SKM-1 (cell line): ENCODE measurements at regions not wholly inside any gene's neighbourhood (a gene's known extent, or its start where the extent isn't known, plus 50 kb on each side); places are given as distances from the start of the nearest gene placed in this dataset.

Experiments
- DNase-seq: peaks from one replicate; lab custom pipeline; 2025; ENCODE audit not compliant: unreplicated experiment; lab: John Stamatoyannopoulos, UW

DNA sequence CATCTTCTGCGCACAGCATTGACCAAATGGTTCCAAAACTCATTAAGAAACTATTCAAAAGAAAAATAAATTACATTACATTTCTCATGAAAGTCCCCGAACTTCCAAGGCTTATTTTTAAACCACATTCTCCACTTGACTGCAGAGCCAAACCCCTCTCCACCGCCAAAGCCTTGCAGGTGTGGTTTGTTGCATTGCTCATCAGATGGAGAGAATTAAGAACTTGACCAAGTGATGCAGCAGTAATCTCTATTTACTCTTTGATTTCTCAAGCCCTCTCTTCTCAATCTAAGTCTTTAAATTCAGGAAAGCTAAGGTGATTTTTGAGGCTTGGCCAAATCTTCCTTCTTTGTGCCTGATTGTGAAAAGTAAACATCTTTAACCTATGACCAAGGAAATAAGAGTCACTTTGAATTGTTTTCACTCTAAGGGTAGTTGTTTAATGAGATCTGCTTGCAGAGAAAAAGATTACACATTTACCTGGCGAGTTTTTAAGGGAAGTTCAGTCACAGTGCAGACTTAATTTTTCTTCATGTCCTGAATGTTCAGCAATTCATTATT is 290.5 kb upstream of the ITGA1 start:
- no peak for DNase-seq

- no peak for DNase-seq
Observed at GRCh38 chr5:52498607-52499006, 289.1 kb upstream of the ITGA1 start.

DNA sequence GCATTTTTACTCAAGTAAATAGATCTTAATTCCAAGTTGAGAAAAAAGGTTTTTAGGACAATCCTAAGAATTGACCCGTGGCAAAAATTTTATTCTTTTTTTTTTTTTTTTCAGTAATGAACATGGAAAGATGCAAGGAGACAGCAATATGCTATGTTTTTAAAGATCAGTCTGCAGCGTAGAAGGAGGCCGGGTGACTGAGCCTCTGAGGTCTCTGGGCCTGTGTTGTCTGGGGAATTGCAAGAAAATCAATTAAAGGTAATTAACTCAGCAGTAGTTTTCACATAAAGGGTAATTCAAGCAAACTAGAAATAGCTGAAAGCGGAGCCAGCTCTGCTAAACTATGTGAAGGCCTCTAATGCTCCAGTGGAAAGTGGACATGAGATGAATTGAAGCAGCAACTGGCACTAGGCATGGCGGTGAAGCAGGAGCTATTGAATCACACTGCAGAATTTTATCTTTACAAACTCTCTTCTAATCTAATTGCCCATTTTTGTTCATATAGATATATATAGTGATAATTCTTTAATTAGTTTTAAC is 285.2 kb upstream of the ITGA1 start:
- DNase-seq, result no peak

DNA sequence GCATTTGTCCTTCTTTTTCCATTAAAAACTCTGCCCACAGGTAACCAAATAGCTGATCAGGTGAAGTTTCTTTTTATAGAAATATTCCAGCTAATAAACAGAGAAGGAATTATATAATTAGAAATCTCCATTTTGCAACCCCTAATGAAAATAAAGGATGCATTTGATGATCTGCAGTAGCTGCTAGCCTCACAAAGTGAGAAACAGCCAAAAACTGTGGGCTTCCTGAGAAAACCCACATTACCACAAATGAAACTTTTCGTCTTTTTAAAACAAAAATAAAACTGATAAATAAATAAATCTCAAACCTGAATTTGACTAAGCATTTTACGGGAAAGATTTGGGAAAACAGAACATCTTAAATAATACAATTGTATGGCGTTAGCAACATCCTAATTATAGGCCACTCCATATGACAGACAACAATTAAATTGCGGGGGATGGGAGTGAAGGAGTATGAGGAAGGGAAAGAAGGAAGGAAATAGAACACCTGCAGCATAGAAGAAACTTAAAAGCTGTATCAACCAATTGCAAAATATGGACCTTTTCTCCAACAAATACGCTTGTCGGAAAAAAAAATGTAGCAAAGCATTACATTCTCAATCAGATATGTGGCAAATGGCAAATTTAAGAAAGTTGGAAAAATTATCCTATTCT is 283.0 kb upstream of the ITGA1 start:
- DNase-seq, result no peak

DNA sequence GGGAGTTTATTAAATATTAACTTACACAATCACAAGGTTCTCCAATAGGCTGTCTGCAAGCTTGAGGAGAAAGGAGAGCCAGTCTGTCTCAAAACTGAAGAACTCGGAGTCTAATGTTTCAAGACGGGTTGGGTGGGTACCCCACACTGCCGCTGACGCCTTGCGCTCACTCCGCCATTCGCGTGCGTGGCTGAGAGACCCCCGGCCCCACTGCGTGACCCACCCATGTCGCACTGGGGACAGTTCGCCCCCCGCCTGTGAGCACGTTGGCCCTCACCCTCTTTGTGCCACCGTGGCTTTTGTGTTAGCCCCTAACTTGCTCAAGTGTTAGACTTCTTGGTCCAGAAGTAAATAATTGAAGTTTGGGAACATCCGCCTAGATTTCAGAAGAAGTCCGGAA is 270.0 kb upstream of the ITGA1 start:
- DNase-seq, result no peak

DNA sequence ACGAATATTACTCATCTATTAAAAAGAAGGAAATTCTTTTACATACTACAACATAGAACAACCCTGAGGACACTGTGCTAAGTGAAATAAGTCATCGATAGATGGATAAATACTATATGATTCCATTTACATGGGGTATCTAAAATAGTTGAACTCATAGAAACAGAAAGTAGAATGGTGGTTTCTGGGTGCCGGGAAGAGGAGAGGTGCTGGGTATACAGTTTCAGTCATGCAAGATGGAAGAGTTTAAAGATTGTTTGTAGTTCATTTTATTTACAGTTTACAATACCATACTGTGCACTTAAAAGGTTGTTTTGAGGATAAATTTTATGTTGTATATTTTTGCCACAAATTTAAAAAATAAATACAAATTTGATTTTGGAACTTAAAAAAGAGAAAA is 267.5 kb upstream of the ITGA1 start:
- no peak for DNase-seq

DNA sequence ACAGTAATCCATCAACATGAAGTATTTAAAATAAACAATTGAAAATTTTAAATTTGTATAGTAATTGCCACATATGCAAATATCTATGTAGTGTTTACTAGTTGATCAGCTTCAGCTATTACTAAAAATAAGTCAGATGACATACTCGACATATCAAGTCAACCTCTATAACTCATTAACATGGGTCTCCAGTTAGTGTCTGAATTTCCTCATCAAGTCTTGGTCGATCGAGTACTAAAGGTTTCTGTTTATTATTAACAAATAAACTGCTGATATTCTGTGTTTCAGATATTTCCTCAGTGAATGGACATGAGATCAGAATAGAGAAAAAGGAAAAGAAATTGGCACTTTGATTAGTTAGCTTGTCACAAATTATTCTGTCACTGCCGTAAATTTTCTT is 266.5 kb upstream of the ITGA1 start:
- DNase-seq, result no peak

GRCh38 chr5:52523701-52524100 is 264.0 kb upstream of the ITGA1 start:
- DNase-seq, result no peak

- DNase-seq, result no peak
Observed at GRCh38 chr5:52531105-52531504, 256.6 kb upstream of the ITGA1 start.

DNA sequence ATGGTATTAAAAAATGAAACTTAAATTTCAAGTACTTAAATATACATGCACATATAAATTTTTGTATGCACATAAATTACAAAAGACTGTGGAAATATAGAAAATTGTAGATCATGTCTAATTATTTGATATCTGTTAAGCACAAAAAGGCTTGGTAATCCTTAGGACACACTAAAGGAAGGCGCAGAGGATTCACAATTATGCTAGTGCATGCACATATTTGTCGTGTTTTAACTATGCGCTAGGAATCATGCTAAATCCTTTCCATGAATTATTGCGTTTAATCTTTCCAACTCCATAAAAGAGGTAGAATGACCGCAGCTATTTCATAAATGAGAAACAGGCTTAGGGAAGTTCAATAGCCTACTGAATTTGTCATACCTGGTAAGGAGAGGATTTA is 244.1 kb upstream of the ITGA1 start:
- no peak for DNase-seq

DNA sequence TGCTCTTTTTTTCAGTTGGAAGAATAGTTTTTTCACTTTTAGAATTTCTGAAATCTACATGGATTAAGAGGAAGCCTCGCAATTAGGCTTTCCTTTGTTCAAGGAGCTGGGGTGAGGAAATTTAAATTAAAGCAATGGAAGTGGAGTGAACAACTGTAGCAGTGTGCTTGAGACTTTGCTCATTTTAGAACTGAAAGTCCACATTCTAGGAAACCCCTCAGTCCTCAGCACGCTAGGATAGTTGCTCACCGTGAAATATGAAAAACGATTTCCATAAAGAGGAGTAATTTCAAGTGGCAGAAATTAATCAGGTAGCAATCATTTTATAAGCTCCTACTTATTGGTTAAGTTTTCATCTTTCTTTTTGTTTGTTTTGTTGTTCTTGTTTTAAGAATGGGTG is 243.0 kb upstream of the ITGA1 start:
- no peak for DNase-seq

GRCh38 chr5:52554293-52554692 is 233.4 kb upstream of the ITGA1 start:
- DNase-seq, result no peak

DNA sequence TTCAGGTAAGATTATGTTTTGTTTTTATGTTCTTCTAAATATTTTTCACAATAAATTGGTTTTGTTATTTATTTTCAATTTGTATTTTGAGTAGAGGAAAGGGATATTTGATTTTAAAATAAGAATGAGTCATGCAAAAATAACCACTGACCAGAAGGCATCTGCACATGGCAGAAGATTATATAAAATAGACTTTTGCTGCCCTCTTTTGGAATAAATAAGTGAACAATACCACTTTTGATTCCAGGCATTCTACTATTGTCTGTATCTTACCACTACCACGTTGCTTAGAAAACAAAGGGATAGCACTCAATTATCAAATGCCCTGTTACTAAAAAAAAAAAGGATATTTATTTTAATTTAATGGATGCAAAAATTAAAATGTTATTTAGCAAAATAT is 227.3 kb upstream of the ITGA1 start:
- DNase-seq, result no peak

DNA sequence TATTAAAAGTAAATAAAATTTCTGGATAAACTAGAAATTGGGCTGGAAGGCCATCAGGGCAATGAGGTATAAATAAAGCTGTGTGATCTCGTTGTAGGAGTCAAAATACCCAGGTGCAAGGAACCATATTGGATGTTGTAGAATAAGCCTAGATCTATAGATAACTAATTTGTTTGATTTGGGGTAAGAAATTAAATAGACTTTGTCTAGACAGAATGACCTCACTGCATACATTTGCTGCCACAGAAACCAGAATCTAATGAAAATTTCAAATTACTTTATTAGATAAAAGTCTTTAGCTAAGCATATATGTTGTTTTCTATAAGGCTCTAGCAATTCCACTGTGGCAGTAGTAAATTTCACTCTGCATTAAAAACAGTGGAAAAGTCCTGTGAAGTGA is 225.2 kb upstream of the ITGA1 start:
- no peak for DNase-seq

DNA sequence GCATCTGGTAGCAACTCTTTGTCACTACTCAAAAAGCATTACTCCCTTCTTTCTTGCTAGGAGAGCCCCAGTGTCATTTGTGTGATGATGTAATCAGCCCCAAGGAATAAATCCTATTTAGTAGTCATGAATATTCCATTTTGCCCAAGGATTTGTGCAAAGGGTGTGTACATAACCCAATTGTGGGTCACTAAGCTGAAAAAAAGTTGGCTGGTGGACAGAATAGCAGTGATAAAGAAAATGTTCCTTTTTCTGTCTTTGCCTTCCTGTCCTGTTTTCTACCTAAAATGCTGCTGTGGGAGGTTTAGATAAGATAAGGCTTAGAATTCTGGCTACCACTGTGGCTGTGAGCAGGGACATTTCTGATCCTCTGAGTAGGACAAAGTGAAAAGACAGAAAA is 223.1 kb upstream of the ITGA1 start:
- DNase-seq, result no peak

DNA sequence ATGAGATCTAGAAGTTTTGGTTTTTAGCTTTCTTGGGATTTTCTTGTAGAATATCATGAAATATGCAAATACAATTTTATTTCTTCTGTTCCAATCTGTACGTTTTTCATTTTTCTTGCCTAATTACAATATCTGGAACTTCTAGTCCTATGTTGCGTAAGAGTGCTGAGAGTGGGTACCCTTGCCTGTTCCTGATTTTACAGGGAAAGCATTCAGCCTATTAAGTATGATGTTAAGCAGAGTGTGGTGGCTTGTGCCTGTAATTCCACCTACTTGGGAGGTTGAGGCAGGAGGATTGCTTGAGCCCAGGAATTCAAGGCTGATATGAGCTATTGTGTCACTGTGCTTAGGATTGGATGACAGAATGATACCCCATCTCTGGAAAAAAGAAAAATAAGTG is 210.2 kb upstream of the ITGA1 start:
- no peak for DNase-seq

DNA sequence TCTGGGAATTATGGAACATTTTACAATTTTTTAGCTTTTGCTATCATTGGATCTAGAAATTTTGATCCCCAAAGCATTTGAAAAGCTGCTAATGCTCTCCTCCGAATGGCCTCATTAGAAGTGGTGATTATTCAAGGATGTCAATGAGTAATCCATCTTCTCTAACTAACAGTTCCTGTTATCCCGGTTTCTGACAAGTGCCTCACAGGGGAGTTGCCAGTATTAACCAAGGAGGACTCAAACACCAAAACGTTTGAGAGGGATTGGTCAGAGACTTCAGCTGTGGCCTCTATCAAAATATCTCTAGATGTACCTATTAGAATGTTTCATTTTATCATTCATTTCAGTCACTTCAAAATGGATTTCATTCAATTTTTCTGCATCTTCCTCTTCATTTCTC is 208.3 kb upstream of the ITGA1 start:
- DNase-seq, result no peak

GRCh38 chr5:52580921-52581320 is 206.8 kb upstream of the ITGA1 start:
- no peak for DNase-seq

DNA sequence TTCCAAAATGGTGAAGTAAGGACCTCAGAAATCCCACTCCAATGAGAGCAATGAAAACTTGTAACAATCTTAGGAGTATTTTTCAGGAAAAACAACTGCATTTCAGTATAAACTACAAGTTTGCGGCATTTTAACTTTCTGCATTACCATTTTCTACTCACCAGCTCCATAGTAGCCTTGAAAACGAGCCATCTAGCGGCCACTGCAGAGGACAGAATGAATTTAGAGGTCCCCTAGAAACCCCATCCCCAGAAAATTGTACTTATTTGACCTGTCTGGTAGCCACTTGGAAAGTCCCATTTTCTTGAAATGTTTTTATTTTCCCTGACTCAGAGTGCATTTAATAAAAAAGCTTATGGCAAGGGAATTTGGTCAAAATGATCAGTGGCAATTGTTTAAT is 205.4 kb upstream of the ITGA1 start:
- DNase-seq, result no peak

DNA sequence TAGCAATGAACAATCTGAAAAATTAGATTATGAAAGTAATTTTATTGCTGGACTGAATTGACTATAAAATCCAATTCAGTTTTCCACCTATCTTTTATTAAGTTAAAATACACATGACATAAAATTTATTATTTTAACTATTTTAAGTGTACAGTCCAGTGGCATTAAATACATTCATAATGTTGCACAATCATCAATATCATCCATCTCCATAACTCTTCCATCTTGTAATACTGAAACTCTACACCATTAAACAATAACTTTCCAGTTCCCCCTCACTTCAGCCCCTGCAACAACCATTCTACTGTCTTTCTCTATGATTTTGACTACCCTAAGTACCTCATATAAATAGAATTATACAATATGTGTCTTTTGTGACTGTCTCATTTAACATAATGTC is 200.6 kb upstream of the ITGA1 start:
- DNase-seq, result no peak

GRCh38 chr5:52597625-52598024 is 190.1 kb upstream of the ITGA1 start:
- no peak for DNase-seq

- no peak for DNase-seq
Observed at GRCh38 chr5:52598968-52599367, 188.7 kb upstream of the ITGA1 start.
